ENCODE measurements at regions not wholly inside any gene's neighbourhood (a gene's known extent, or its start where the extent isn't known, plus 50 kb on each side); places are given as distances from the start of the nearest gene placed in this dataset.

DNA sequence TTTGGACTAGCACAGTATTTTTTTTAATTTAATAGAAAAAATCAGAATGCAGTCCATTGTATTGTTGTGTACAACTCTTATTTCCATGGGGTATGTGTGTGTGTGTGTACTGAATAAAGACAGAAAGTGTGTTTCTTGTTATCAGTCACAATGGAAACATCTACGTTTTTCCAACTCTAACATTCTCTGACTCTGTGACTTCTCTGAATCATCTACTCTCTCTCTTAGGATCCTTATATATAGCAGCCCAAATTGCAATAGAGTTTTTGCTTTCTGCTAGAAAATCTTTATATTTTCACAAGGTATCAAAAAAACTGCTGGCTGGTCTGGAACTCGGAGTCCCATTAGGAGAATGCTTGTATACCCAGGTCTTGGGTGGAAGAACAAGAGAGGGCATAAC is 138.9 kb upstream of the ARID2 start (continued):
- TF ChIP-seq, protein P1, sequence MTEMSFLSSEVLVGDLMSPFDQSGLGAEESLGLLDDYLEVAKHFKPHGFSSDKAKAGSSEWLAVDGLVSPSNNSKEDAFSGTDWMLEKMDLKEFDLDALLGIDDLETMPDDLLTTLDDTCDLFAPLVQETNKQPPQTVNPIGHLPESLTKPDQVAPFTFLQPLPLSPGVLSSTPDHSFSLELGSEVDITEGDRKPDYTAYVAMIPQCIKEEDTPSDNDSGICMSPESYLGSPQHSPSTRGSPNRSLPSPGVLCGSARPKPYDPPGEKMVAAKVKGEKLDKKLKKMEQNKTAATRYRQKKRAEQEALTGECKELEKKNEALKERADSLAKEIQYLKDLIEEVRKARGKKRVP (CRISPR knock-in tag; IDR thresholded peaks at IDR 0.05) = no peak
- no peak for TF ChIP-seq STAT5B (CRISPR knock-in tag; IDR thresholded peaks at IDR 0.05)
- TF ChIP-seq ZNF436 (CRISPR knock-in tag; IDR thresholded peaks at IDR 0.05) = no peak
- no peak for TF ChIP-seq MCM2 (IDR thresholded peaks at IDR 0.05; ENCODE audit: low read depth)
- no peak for TF ChIP-seq MAFF (IDR thresholded peaks at IDR 0.05; ENCODE audit: low read length)
- TF ChIP-seq RBM25 (IDR thresholded peaks at IDR 0.05; ENCODE audit: low read depth, low read length, severe bottlenecking) = no peak
- TF ChIP-seq CSDE1 (IDR thresholded peaks at IDR 0.05) = no peak

DNA sequence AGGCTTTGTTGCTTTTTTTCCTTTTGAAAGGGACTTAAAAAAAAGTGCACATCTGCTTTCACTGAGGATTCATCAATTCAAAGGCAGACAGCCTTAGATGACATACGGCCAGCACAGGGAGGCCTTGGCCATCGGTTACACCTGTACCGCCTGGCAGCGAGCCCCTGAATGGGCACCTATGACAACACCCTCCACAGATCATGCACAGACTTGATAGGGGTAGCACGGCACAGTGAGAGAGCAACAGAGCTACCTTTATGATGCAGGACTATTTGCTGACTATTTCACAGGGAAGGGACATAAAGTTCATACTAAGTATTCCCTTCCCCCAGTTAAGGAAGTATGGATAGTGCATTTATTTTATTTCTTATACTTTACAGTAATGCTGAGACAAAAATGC is 137.9 kb upstream of the ARID2 start:
- H3K4me1 ChIP-seq (replicated peaks in 1 of 2; ENCODE audit: control insufficient read depth in 2 of 2, insufficient read depth in 2 of 2, low read length in 2 of 2) = no peaks in the 10 kb centered on the region
- no peak overlapping the region for H3K4me2 ChIP-seq (ENCODE audit: insufficient read depth, low read length)
- no peak overlapping the region for H3K27ac ChIP-seq (ENCODE audit: extremely low read depth, low read depth, low read length)
- no peaks in the 10 kb centered on the region for H4K20me1 ChIP-seq (replicated peaks; ENCODE audit: control insufficient read depth, insufficient read depth, low read length)
- POLR2A ChIA-PET = no interaction called here
- H3K9me1 ChIP-seq (ENCODE audit: control insufficient read depth, insufficient read depth, low read length) = no peaks in the 10 kb centered on the region
- CTCF ChIA-PET (ENCODE audit: low intra/inter-chr PET ratio) = no interaction called here
- intact Hi-C loops (cut with micrococcal nuclease) = no loop called here
- no peaks in the 10 kb centered on the region for H3K79me2 ChIP-seq (ENCODE audit: control insufficient read depth, insufficient read depth, low read length)
- 0% methylated on average over 5 of the region's 5 CpGs for WGBS (ENCODE audit: insufficient coverage, low coverage, missing lambda C conversion rate)
- no peak for FAIRE-seq
- DNase-seq (ENCODE audit: extremely low read depth in 1 of 4, low spot score in 3 of 4) = no peak
- H3K9me3 ChIP-seq (replicated peaks; ENCODE audit: control insufficient read depth, insufficient read depth, low read depth, low read length) = no peaks in the 10 kb centered on the region
- in situ Hi-C loops (cut with MboI) = no loop called here
- peaks cover 0 to under 1% of the 10 kb centered on the region in 2 experiments; a peak in 4 of 5 replicates for H3K27me3 ChIP-seq (ENCODE audit: control insufficient read depth in 2 of 2, insufficient read depth in 2 of 2, low read length in 2 of 2)
- no peak overlapping the region for H2AFZ ChIP-seq (ENCODE audit: low read depth, low read length)
- no TSS peak for BruUV-seq (replicated peaks)
- H3K4me3 ChIP-seq = no peak overlapping the region
- H3K9ac ChIP-seq (ENCODE audit: insufficient read depth in 1 of 2, low read depth in 2 of 2, low read length in 2 of 2) = no peak overlapping the region
- ATAC-seq = no peak
- H3K36me3 ChIP-seq (ENCODE audit: control insufficient read depth, insufficient read depth, low read length) = no peaks in the 10 kb centered on the region
- TF ChIP-seq, protein P2, sequence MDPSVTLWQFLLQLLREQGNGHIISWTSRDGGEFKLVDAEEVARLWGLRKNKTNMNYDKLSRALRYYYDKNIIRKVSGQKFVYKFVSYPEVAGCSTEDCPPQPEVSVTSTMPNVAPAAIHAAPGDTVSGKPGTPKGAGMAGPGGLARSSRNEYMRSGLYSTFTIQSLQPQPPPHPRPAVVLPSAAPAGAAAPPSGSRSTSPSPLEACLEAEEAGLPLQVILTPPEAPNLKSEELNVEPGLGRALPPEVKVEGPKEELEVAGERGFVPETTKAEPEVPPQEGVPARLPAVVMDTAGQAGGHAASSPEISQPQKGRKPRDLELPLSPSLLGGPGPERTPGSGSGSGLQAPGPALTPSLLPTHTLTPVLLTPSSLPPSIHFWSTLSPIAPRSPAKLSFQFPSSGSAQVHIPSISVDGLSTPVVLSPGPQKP (CRISPR knock-in tag; IDR thresholded peaks at IDR 0.05) = no peak
- TF ChIP-seq, protein P3, sequence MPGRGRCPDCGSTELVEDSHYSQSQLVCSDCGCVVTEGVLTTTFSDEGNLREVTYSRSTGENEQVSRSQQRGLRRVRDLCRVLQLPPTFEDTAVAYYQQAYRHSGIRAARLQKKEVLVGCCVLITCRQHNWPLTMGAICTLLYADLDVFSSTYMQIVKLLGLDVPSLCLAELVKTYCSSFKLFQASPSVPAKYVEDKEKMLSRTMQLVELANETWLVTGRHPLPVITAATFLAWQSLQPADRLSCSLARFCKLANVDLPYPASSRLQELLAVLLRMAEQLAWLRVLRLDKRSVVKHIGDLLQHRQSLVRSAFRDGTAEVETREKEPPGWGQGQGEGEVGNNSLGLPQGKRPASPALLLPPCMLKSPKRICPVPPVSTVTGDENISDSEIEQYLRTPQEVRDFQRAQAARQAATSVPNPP (IDR thresholded peaks at IDR 0.05; ENCODE audit: borderline replicate concordance, insufficient read depth, insufficient read length) = no peak
- TF ChIP-seq FOS (IDR thresholded peaks at IDR 0.05; ENCODE audit: extremely low read depth, insufficient read length) = no peak
- no peak for TF ChIP-seq ETV5 (CRISPR knock-in tag; IDR thresholded peaks at IDR 0.05; ENCODE audit: low read depth)
- no peak for TF ChIP-seq ZNF143 (CRISPR knock-in tag; IDR thresholded peaks at IDR 0.05)
- no peak for TF ChIP-seq FOXP1 (CRISPR knock-in tag; IDR thresholded peaks at IDR 0.05)
- no peak for TF ChIP-seq ZNF24 (IDR thresholded peaks at IDR 0.05)
- no peak for TF ChIP-seq KLF6 (CRISPR knock-in tag; IDR thresholded peaks at IDR 0.05; ENCODE audit: borderline replicate concordance)
- TF ChIP-seq, protein P4, sequence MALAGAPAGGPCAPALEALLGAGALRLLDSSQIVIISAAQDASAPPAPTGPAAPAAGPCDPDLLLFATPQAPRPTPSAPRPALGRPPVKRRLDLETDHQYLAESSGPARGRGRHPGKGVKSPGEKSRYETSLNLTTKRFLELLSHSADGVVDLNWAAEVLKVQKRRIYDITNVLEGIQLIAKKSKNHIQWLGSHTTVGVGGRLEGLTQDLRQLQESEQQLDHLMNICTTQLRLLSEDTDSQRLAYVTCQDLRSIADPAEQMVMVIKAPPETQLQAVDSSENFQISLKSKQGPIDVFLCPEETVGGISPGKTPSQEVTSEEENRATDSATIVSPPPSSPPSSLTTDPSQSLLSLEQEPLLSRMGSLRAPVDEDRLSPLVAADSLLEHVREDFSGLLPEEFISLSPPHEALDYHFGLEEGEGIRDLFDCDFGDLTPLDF (CRISPR knock-in tag; IDR thresholded peaks at IDR 0.05) = no peak
- TF ChIP-seq SAP30 (IDR thresholded peaks at IDR 0.05; ENCODE audit: borderline replicate concordance, insufficient read depth, low read depth, low read length, poor library complexity, severe bottlenecking) = no peak
- no peak for TF ChIP-seq TFAM (CRISPR knock-in tag; conservative IDR thresholded peaks at IDR 0.05)

Data from K562 (cell line).